ENCODE measurements at regions not wholly inside any gene's neighbourhood (a gene's known extent, or its start where the extent isn't known, plus 50 kb on each side); places are given as distances from the start of the nearest gene placed in this dataset.

DNA sequence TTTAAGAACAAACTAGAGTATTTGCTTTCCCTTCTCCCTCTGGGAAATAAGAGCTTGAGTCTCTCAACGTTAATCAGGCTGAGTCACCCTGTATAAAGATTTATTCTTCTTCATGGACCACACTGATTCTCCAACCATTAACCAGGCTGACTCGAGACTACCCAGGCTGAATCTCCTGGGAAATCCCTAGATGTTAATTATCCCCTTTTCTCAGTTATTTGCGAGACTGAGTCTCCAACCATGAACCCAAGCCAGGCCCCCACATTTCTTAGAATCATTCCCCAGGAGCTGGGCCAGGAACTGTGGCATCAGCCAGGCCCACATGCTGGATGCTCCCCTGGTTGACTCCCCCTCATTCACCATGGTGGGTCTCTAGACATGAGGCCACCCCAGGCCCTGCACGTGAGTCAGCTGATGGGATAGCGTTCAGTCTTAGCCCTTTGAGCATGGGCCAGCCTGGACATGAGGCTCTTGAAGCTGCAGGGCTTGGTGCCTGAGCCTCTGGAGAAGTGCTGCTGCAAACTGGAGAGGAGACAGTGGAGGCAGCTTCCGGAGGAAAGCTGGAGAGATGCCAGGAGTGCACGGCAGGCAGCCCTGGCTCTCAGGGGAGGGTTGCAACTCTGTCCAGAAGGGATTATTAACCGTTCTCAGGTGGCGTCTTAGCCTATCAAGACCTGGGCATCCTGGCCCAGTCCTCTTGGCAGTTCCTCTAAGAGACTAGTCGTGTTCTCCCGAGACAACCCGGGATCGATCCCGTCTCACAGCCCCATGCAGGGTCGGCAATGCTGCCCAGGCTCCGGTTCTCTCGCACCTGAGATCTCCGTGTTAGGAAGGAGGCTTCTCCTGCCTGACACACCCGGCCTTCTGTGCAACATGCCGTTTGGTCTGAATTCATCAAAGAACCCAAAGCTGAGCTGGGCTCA is 296.6 kb downstream of the ADGRD1 start:
- H3K27ac ChIP-seq, result no peak overlapping the region
- TF ChIP-seq, protein P1, sequence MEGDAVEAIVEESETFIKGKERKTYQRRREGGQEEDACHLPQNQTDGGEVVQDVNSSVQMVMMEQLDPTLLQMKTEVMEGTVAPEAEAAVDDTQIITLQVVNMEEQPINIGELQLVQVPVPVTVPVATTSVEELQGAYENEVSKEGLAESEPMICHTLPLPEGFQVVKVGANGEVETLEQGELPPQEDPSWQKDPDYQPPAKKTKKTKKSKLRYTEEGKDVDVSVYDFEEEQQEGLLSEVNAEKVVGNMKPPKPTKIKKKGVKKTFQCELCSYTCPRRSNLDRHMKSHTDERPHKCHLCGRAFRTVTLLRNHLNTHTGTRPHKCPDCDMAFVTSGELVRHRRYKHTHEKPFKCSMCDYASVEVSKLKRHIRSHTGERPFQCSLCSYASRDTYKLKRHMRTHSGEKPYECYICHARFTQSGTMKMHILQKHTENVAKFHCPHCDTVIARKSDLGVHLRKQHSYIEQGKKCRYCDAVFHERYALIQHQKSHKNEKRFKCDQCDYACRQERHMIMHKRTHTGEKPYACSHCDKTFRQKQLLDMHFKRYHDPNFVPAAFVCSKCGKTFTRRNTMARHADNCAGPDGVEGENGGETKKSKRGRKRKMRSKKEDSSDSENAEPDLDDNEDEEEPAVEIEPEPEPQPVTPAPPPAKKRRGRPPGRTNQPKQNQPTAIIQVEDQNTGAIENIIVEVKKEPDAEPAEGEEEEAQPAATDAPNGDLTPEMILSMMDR (conservative IDR thresholded peaks at IDR 0.05), result no peak

DNA sequence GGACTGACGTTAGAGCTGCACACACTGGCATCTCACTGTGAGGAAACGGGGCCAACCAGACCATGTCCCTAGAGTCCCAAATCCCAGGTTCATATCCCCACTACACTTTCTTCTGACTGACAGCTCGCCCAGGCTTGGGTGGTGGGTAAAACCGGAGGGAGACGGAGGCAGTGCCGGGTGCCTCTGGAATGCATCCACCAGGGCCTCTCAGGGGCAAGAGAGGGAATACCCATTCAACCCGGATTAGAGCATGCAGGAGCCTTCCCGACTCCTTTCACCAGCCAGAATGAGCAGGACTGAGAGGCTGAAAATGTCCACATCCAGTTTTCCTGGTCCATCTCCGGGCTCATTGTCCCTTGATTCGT is 297.2 kb downstream of the ADGRD1 start:
- no peak overlapping the region for H3K27ac ChIP-seq
- no peak for TF ChIP-seq ZFX (IDR thresholded peaks at IDR 0.05)
- TF ChIP-seq, protein P1 (conservative IDR thresholded peaks at IDR 0.05), result no peak

DNA sequence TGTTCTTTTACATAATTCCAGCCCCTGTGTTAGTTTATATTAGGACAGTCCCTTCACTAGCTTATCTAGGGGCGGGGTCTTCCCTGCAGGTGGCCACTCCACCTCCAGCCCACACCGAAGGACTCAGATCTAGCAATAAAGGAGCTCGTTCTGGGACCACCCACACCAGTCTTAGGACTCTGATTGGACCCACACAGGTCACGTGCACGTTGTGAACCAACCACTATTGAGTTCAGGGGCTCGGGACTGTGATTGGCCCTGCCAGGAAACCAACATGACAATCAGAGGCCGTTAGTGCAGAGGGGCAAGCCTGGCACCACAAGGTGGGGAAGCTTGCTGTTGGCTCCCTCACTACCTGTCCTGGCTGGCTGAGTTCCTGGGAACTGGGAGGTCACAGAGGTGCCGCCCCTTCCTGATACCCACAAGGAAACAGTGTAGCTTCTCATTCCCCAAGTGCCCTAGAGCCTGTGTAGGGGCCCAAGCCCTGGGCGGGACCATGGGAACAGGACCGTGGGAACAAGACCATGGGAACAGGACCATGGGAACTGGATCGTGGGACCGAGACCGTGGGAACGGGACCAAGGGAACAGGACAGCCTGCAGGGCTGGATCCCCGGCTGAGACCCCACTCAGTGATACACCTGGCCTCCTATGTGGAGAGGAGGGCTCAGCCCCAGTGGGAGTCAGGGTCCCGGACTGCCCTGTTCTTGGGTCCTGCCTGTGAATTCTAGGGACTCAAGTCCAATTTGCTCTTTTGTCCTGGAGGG is 297.8 kb downstream of the ADGRD1 start:
- TF ChIP-seq, protein P1 (conservative IDR thresholded peaks at IDR 0.05), result no peak

DNA sequence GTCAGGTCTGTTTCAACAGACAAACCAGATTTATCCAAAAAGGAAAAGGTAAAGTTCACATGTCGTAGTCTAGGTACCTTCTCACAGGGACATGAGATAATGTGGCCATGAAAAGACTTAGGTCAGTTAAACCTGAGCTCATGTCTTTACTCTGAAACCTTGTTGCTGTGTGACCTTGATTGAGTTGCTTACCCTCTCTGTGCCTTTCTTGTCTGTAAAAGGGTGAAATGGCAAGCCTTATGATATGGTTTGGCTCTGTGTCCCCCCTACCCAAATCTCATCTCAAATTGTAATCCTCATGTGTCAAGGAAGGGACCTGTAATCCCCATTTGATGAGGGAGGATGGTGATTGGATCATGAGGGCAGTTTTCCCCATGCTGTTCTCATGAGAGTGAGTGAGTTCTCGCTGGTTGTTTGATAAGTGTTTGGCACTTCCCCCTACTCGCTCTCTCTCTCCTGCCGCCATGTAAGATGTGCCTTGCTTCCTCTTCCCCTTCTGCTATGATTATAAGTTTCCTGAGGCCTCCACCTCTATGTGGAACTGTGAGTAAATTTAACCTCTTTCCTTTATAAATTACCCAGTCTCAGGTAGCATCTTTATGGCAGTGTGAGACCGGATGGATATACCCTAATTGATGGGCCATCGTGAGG is 299.8 kb downstream of the ADGRD1 start:
- TF ChIP-seq ZFX (IDR thresholded peaks at IDR 0.05), result no peak
- TF ChIP-seq, protein P1 (conservative IDR thresholded peaks at IDR 0.05), result no peak
- no peak overlapping the region for H3K27ac ChIP-seq

More for the DNA sequence above, 297.8 kb downstream of the ADGRD1 start:
- H3K27ac ChIP-seq, result no peak overlapping the region

DNA sequence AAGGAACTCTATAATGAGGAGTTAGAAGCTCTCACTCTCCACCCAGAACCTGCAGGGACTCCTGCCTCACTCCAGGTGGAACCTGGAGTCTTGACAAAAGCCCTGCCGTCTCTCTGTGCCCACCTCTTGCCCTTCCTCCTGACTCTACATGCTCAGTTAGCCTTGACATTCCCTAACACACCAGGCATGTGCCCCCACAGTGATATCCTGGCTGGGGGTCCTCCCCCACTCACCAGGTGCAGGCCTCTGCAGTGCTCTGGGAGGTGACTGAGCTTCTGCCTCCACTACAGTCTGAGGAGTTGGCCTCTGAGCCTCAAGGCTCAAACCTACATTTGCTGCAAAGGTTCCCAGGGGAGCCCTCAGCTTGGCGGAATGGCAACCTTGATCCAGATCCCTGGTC is 300.7 kb downstream of the ADGRD1 start:
- H3K27ac ChIP-seq, result no peak overlapping the region
- TF ChIP-seq ZFX (IDR thresholded peaks at IDR 0.05), result no peak
- TF ChIP-seq, protein P1 (conservative IDR thresholded peaks at IDR 0.05), result no peak

DNA sequence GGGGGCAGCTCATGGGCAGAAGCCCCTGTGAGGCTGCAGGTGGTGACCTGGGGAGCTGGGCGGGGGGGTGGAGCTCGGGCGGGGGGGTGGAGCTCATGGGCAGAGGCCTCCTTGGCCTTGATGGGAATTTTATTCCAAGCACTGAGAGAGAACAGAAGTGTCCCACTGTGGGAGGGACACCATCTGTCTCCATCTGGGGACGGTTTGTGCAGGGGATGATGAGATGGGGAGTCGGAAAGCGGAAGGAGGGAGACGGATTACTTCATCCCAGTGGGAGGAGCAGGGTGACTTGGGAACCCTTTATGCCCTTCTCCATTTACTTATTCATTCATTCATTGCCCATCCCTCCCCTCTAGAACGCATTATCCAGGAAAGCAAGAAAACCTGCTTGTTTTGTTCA is 304.7 kb downstream of the ADGRD1 start:
- no peak overlapping the region for H3K27ac ChIP-seq
- TF ChIP-seq ZFX (IDR thresholded peaks at IDR 0.05), result no peak
- TF ChIP-seq, protein P1 (conservative IDR thresholded peaks at IDR 0.05), result no peak
